HEK293T (cell line): ENCODE measurements at regions not wholly inside any gene's neighbourhood (a gene's known extent, or its start where the extent isn't known, plus 50 kb on each side); places are given as distances from the start of the nearest gene placed in this dataset.

ENCODE experiments used
- CTCF ChIA-PET: fragments of 350-600 bp; formaldehyde crosslinking; extraction: SDS; loops from one replicate; lab custom pipeline; 2021; ENCODE audit warnings: antibody characterized with exemption, inconsistent platforms; lab: Yijun Ruan, JAX
- POLR2A ChIA-PET: fragments of 350-600 bp; formaldehyde crosslinking; extraction: SDS; loops from one replicate; lab custom pipeline; 2020; ENCODE audit warnings: antibody characterized with exemption, inconsistent platforms; lab: Yijun Ruan, JAX
- DNase-seq: peaks from one replicate; pipeline ENCODE4 v3.0.0; 2012; ENCODE audit warnings: mixed read lengths; ENCODE audit errors: extremely low spot score
- ARNT ChIP-seq: fragments of 450-650 bp; IDR thresholded peaks from 2 replicates; pipeline ENCODE4 v1.6.1; 2017; ENCODE audit warnings: mild to moderate bottlenecking
- BHLHE40 ChIP-seq: fragments of 450-650 bp; IDR thresholded peaks from 2 replicates; pipeline ENCODE4 v1.6.1; 2016; ENCODE audit warnings: mild to moderate bottlenecking, moderate library complexity, borderline replicate concordance
- CTBP1 ChIP-seq: fragments of 450-650 bp; IDR thresholded peaks from 2 replicates; pipeline ENCODE4 v1.6.1; 2016; ENCODE audit warnings: borderline replicate concordance
- ELF4 ChIP-seq: fragments of 450-650 bp; IDR thresholded peaks from 2 replicates; pipeline ENCODE4 v1.6.1; 2017; ENCODE audit warnings: antibody characterized with exemption
- FOXA1 ChIP-seq: fragments of 450-650 bp; IDR thresholded peaks from 2 replicates; pipeline ENCODE4 v1.6.1; 2016; ENCODE audit warnings: mild to moderate bottlenecking
- FOXK2 ChIP-seq: fragments of 450-650 bp; IDR thresholded peaks from 2 replicates; pipeline ENCODE4 v1.6.1; 2016; ENCODE audit warnings: mild to moderate bottlenecking
- FOXM1 ChIP-seq: fragments of 450-650 bp; IDR thresholded peaks from 2 replicates; pipeline ENCODE4 v1.6.1; 2017; ENCODE audit warnings: mild to moderate bottlenecking, borderline replicate concordance
- HDGF ChIP-seq: fragments of 450-650 bp; IDR thresholded peaks from 2 replicates; pipeline ENCODE4 v1.6.1; 2017; ENCODE audit warnings: antibody characterized with exemption, borderline replicate concordance
- L3MBTL2 ChIP-seq: fragments of 450-650 bp; conservative IDR thresholded peaks from 2 replicates; pipeline ENCODE4 v1.6.1; 2016; ENCODE audit warnings: mild to moderate bottlenecking
- LEF1 ChIP-seq: fragments of 450-650 bp; IDR thresholded peaks from 2 replicates; pipeline ENCODE4 v1.6.1; 2017; ENCODE audit warnings: mild to moderate bottlenecking, borderline replicate concordance
- NFRKB ChIP-seq: fragments of 450-650 bp; IDR thresholded peaks from 2 replicates; pipeline ENCODE4 v1.6.1; 2016; ENCODE audit warnings: mild to moderate bottlenecking, moderate library complexity
- PKNOX1 ChIP-seq: fragments of 450-650 bp; IDR thresholded peaks from 2 replicates; pipeline ENCODE4 v1.6.1; 2016
- SP1 ChIP-seq: fragments of 450-650 bp; IDR thresholded peaks from 2 replicates; pipeline ENCODE4 v1.6.1; 2017
- SUZ12 ChIP-seq: fragments of 450-650 bp; IDR thresholded peaks from 2 replicates; pipeline ENCODE4 v1.6.1; 2016; ENCODE audit warnings: mild to moderate bottlenecking
- TARDBP ChIP-seq: fragments of 450-650 bp; IDR thresholded peaks from 2 replicates; pipeline ENCODE4 v1.6.1; 2016
- ZNF384 ChIP-seq: fragments of 450-650 bp; IDR thresholded peaks from 2 replicates; pipeline ENCODE4 v1.6.1; 2016

DNA sequence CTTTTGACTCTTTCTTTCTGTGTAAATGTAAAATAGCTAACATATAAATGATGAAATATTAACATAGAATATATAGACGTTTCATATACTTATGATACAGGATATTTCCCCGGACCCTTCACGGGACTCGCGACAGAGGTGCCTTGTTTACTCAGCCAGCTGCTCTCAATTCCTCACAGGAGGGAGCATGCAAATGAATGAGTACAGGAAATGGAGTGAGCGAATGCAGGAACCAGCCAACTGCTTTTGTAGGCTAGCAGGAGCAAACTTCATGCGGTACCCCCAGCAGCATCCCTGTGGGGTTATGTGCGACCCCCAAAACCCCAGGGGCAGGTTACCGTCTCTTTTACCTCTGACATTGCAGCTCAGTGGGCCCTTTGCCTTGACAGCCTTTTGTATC, 110.3 kb upstream of the PDHA2 start:
- ChIA-PET POLR2A (no interaction called here), CTCF (no interaction called here)
- TF ChIP-seq LEF1 (no peak), ARNT (no peak), SP1 (no peak), HDGF (no peak), FOXA1 (no peak), FOXM1 (no peak), NFRKB (no peak), TARDBP (no peak), FOXK2 (no peak), L3MBTL2 (no peak), BHLHE40 (no peak), CTBP1 (no peak), ZNF384 (no peak), ELF4 (no peak), SUZ12 (no peak), PKNOX1 (no peak)
- no peak for DNase-seq

DNA sequence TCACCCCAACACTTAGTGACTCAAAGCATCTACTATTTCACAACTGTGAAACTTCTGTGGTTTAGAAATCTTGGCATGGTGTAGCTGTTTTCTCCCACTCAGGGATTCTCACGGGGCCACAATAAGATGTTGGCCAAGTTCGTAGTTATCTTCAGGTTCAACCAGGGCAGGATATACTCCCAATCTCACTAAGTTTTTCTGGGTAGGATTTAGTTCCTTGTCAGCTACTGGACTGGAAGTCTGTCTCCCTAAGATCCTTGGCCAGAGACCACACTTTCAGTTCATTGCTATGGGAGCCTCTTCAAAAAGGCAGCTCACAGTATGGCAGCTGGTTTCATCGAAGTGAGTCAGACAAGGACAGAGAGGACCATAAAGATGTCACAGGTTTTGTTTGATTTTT, 111.7 kb upstream of the PDHA2 start:
- TF ChIP-seq SP1 (no peak), TARDBP (no peak), LEF1 (no peak)
- no peak for DNase-seq
- ChIA-PET POLR2A (no interaction called here), CTCF (no interaction called here)

GRCh38 chr4:95715830-95716229, 124.1 kb upstream of the PDHA2 start:
- TF ChIP-seq BHLHE40, result no peak
- no peak for TF ChIP-seq FOXK2
- no peak for TF ChIP-seq FOXM1
- TF ChIP-seq CTBP1, result no peak
- TF ChIP-seq LEF1, result no peak
- TF ChIP-seq FOXA1, result no peak
- TF ChIP-seq PKNOX1, result no peak
- no peak for TF ChIP-seq TARDBP
- no peak for TF ChIP-seq ELF4
- no peak for TF ChIP-seq ZNF384
- no peak for TF ChIP-seq L3MBTL2
- no peak for TF ChIP-seq HDGF
- TF ChIP-seq ARNT, result no peak
- TF ChIP-seq SP1, result no peak
- TF ChIP-seq NFRKB, result no peak
- no peak for TF ChIP-seq SUZ12
- CTCF ChIA-PET, result no interaction called here
- no peak for DNase-seq
- POLR2A ChIA-PET, result no interaction called here

- TF ChIP-seq SP1 (no peak), ZNF384 (no peak), L3MBTL2 (no peak), BHLHE40 (no peak), TARDBP (no peak), ARNT (no peak), PKNOX1 (no peak), FOXK2 (no peak), HDGF (no peak), FOXM1 (no peak), ELF4 (no peak), SUZ12 (no peak), FOXA1 (no peak), LEF1 (no peak), CTBP1 (no peak), NFRKB (no peak)
- POLR2A ChIA-PET, result no interaction called here
- CTCF ChIA-PET, result no interaction called here
- no peak for DNase-seq
These were observed 125.3 kb upstream of the PDHA2 start for GRCh38 chr4:95714571-95714970.

DNA sequence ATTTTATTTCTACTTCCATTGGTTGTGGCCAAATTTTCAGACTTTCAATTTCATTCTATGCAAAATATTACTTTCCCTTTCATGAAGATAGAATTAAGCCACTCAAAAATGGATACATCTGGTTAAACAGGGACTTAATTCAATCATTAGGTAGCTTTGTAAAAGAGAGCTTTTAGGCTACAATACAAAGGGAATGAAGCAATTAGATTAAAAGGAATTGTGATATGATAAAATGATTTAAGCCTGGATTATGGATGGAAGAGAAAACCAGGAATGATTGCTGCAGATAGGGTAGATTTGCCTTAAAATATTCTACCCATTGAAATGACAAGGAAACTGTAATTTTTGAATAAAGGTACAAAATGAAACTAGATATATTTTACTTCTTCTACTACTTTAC, 134.6 kb upstream of the PDHA2 start:
- POLR2A ChIA-PET, result no interaction called here
- DNase-seq, result no peak
- CTCF ChIA-PET, result no interaction called here
- no peak for TF ChIP-seq FOXM1
- no peak for TF ChIP-seq BHLHE40
- no peak for TF ChIP-seq SUZ12
- no peak for TF ChIP-seq ZNF384
- TF ChIP-seq FOXK2, result no peak
- no peak for TF ChIP-seq TARDBP
- TF ChIP-seq HDGF, result no peak
- TF ChIP-seq FOXA1, result no peak
- no peak for TF ChIP-seq ARNT
- TF ChIP-seq SP1, result no peak
- TF ChIP-seq LEF1, result no peak
- TF ChIP-seq PKNOX1, result no peak
- TF ChIP-seq L3MBTL2, result no peak
- TF ChIP-seq NFRKB, result no peak
- TF ChIP-seq CTBP1, result no peak

GRCh38 chr4:95701500-95702170, 138.3 kb upstream of the PDHA2 start:
- ChIA-PET CTCF (no interaction called here), POLR2A (no interaction called here)

More at GRCh38 chr4:95701500-95702170, 138.3 kb upstream of the PDHA2 start:
- TF ChIP-seq SP1 (no peak), SUZ12 (no peak), HDGF (no peak), BHLHE40 (no peak), FOXM1 (no peak), ELF4 (no peak), CTBP1 (no peak), L3MBTL2 (no peak), LEF1 (no peak), FOXA1 (no peak), ZNF384 (no peak)
- no peak for DNase-seq
